ENCODE measurements at regions not wholly inside any gene's neighbourhood (a gene's known extent, or its start where the extent isn't known, plus 50 kb on each side); places are given as distances from the start of the nearest gene placed in this dataset.

- no peak for DNase-seq (ENCODE audit: low read depth)
Measured at GRCh38 chr4:77367638-77368037, 210.6 kb downstream of the CCNG2 start.

- DNase-seq (ENCODE audit: low read depth) = no peak
Measured at GRCh38 chr4:77372375-77372774, 215.4 kb downstream of the CCNG2 start.

- DNase-seq (ENCODE audit: low read depth) = no peak
Measured at GRCh38 chr4:77375866-77376607, 219.0 kb downstream of the CCNG2 start.

- no peak for DNase-seq (ENCODE audit: low read depth)
Measured at GRCh38 chr4:77376788-77377460, 219.9 kb downstream of the CCNG2 start.

- DNase-seq (ENCODE audit: low read depth) = no peak
Measured at GRCh38 chr4:77384094-77384493, 221.5 kb upstream of the CXCL13 start.

- peak; percentile 57 for DNase-seq (ENCODE audit: low read depth)
Measured at GRCh38 chr4:77385124-77385969, 220.3 kb upstream of the CXCL13 start.

- DNase-seq (ENCODE audit: low read depth) = no peak
Measured at GRCh38 chr4:77393996-77394395, 211.6 kb upstream of the CXCL13 start.

- no peak for DNase-seq (ENCODE audit: low read depth)
Measured at GRCh38 chr4:77395481-77395880, 210.1 kb upstream of the CXCL13 start.

- DNase-seq (ENCODE audit: low read depth) = no peak
Measured at GRCh38 chr4:77398256-77398655, 207.4 kb upstream of the CXCL13 start.

GRCh38 chr4:77399831-77400230 is 205.8 kb upstream of the CXCL13 start:
- no peak for DNase-seq (ENCODE audit: low read depth)

GRCh38 chr4:77413766-77414165 is 191.9 kb upstream of the CXCL13 start:
- DNase-seq (ENCODE audit: low read depth) = no peak

- no peak for DNase-seq (ENCODE audit: low read depth)
Measured at GRCh38 chr4:77415689-77416088, 189.9 kb upstream of the CXCL13 start.

GRCh38 chr4:77418333-77418732 is 187.3 kb upstream of the CXCL13 start:
- DNase-seq (ENCODE audit: low read depth) = no peak

GRCh38 chr4:77430847-77431246 is 174.8 kb upstream of the CXCL13 start:
- no peak for DNase-seq (ENCODE audit: low read depth)

GRCh38 chr4:77431546-77431945 is 174.1 kb upstream of the CXCL13 start:
- DNase-seq (ENCODE audit: low read depth) = no peak

- no peak for DNase-seq (ENCODE audit: low read depth)
Measured at GRCh38 chr4:77432717-77433417, 172.8 kb upstream of the CXCL13 start.

- peak; percentile 29 for DNase-seq (ENCODE audit: low read depth)
Measured at GRCh38 chr4:77433418-77433733, 172.2 kb upstream of the CXCL13 start.

GRCh38 chr4:77434299-77435092 is 171.1 kb upstream of the CXCL13 start:
- peak; percentile 57 for DNase-seq (ENCODE audit: low read depth)

GRCh38 chr4:77437079-77437478 is 168.5 kb upstream of the CXCL13 start:
- DNase-seq (ENCODE audit: low read depth) = no peak

GRCh38 chr4:77438549-77438948 is 167.1 kb upstream of the CXCL13 start:
- no peak for DNase-seq (ENCODE audit: low read depth)

GRCh38 chr4:77443941-77444340 is 161.7 kb upstream of the CXCL13 start:
- DNase-seq (ENCODE audit: low read depth) = peak; percentile 83

- DNase-seq (ENCODE audit: low read depth) = no peak
Measured at GRCh38 chr4:77445823-77446222, 159.8 kb upstream of the CXCL13 start.
